ENCODE measurements at regions not wholly inside any gene's neighbourhood (a gene's known extent, or its start where the extent isn't known, plus 50 kb on each side); places are given as distances from the start of the nearest gene placed in this dataset.

DNA sequence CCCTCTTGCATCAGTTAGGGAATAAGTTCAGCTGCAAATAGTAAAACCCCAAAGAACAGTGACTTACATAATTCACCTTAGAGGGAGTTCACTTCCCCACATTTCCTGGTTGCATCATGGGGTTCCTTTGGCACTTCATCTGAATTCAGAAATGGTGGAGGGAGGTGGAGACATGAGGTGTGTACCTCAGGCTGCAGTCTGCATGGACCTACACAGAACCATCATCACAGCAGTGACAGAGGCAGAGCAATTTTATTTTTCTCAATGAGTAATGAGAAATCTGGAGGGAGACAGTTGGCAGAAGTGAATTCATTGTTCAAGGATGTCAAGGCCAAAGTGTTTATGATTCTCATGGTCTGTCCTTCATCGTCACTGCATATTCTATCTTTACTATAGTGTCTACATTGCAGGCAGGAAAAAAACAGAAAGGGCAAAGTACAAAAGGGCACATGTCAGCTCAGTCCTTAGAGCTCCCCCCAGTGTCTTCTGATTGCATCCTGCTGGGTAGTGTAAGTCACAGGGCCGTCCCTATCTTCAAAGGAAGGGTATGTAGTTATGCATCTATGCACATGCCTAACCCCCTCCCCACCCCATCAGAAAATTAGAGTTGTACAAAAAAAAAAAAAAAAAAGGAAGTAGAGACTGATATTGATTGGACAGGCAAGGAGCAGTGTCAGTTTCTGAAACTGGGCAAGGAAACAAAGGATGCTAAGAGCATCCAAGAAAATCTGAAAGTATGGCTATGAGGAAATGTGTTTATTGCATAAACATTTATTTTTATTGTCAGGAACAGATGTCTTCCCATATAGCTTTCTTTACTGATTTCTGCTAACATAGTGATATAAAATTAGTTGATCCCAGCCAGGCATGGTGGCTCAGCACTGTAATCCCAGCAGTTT lies 132.7 kb upstream of the APC start:
- Mint-ChIP-seq H3K27ac (no peak overlapping the region), H3K9me3 (no peaks in the 10 kb centered on the region), H3K36me3 (ENCODE audit: low read depth) (no peaks in the 10 kb centered on the region), H3K4me3 (no peak overlapping the region), H3K27me3 (ENCODE audit: low read depth) (peaks cover 15% of the 10 kb centered on the region), H3K4me1 (ENCODE audit: low read depth) (no peaks in the 10 kb centered on the region)
- no peak for DNase-seq (ENCODE audit: low spot score)

DNA sequence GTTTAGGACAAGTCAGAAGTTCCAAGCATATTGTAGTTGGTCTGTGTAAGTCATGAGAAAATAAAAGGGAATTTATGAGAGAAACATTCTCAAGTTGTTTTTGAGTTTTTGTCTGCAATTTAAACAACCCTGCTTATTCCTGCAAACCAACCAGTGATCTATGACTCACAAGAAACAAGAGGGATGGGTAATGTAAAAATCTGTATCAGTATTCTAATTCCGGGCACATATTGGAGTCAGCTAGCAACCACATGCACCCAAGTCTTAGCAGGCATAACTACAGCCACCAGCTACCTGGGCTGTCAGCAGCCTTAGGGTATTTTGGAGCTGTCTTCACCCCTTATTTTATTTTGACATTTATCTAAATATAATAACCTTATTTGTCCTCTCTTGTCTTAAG lies 128.7 kb upstream of the APC start:
- Mint-ChIP-seq H3K27me3 (ENCODE audit: low read depth) (peaks cover 14% of the 10 kb centered on the region), H3K4me1 (ENCODE audit: low read depth) (no peaks in the 10 kb centered on the region), H3K36me3 (ENCODE audit: low read depth) (no peaks in the 10 kb centered on the region), H3K27ac (no peak overlapping the region), H3K9me3 (no peaks in the 10 kb centered on the region), H3K4me3 (no peak overlapping the region)
- DNase-seq (ENCODE audit: low spot score), result no peak

DNA sequence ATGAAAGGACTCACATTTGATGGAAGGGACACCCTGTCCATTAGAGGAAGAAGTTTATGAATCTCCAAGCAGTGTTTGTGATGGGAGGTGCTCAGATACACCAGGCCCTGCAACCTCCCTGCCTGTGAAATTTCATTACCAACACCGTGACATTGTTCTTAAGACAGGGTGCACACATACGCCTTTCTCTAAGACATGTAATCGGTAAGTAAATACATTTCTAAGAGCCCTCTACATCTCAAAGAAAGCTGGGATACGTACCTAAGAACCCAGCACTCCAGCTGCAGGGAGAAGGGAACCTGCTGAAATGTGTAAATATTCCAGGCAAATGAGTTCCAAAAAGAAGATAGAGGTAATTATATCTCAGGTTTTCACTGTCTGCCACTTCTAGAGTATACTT lies 125.0 kb upstream of the APC start:
- no peaks in the 10 kb centered on the region for H3K36me3 Mint-ChIP-seq (ENCODE audit: low read depth)
- H3K9me3 Mint-ChIP-seq, result no peaks in the 10 kb centered on the region
- H3K27me3 Mint-ChIP-seq (ENCODE audit: low read depth), result peaks cover 9% of the 10 kb centered on the region
- H3K27ac Mint-ChIP-seq, result no peak overlapping the region
- H3K4me1 Mint-ChIP-seq (ENCODE audit: low read depth), result no peaks in the 10 kb centered on the region
- H3K4me3 Mint-ChIP-seq, result no peak overlapping the region
- DNase-seq (ENCODE audit: low spot score), result no peak

DNA sequence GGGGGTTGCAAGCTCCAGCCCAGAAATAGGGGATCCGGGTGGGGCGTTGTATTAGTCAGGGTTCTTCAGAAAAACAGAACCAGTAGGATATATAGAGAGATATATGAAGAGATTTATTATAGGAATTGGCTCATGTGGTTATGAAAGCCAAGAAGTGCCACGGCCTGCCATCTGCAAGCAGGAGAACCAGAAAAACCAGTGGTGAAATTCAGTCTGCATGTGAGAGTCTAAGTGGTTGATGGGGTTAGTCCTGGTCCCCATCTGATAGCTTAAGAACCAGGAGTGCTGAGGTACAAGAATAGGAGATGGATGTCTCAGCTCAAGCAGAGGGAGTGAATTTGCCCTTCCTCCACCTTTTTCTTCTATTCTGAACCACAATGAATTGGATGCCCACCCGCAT lies 123.4 kb upstream of the APC start:
- Mint-ChIP-seq H3K4me3 (no peak overlapping the region), H3K4me1 (ENCODE audit: low read depth) (no peaks in the 10 kb centered on the region), H3K9me3 (no peaks in the 10 kb centered on the region), H3K36me3 (ENCODE audit: low read depth) (no peaks in the 10 kb centered on the region), H3K27ac (no peak overlapping the region), H3K27me3 (ENCODE audit: low read depth) (peaks cover 2% of the 10 kb centered on the region)
- DNase-seq (ENCODE audit: low spot score), result no peak

DNA sequence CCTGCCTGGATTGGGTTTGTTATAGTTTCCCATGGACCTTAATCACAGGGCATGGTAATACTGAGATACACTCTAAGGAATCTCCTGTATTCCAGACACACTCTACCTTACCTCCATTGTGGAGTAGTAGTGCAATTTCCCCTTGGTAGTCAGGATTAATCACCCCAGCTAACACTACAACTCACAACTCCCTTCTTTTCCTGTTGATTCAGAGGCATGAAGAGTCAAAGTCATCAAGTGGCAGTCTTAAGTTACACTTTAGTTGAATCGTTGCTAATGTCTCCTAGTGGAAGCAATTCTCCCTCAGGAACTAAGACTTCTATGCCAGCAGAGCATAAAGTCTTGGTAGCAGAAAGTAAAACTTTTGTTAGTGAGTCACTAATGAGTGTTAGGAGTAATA lies 122.7 kb upstream of the APC start:
- Mint-ChIP-seq H3K9me3 (no peaks in the 10 kb centered on the region), H3K4me3 (no peak overlapping the region), H3K36me3 (ENCODE audit: low read depth) (no peaks in the 10 kb centered on the region), H3K27me3 (ENCODE audit: low read depth) (no peaks in the 10 kb centered on the region), H3K4me1 (ENCODE audit: low read depth) (no peaks in the 10 kb centered on the region), H3K27ac (no peak overlapping the region)
- DNase-seq (ENCODE audit: low spot score), result no peak

DNA sequence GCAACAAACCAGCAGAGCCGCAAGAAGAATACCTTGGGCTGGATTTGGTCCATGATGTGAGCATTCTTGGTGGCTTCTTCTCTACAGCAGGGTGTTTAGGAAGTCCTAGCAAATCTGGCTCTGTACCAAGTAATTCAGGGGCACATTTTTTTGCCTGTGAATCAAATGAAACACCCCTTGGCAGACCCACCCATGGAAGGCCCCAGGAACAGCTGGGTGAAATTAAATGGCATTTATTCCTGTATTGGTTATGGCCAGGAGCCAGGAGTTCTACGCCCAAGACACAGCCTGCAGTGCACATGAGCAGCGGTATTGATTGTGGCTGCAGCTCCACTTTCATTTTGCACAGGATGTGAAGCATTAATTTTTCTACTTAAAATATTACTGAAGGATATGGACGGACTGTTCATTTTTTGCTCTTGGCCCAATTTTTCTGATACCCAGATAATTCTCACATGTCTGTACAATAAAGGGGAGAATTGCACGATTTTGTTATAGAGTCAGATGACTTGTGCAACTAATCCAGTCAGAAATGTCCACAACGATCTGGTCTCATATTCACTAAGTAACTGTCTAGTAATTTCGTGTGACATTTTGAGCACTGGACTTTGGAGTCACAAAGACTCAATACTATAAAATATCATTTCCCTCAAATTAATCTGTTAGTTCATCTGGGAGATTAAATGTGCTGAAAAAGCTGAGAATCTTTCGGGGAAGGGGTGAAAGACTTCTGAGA lies 120.7 kb upstream of the APC start:
- Mint-ChIP-seq H3K9me3 (no peaks in the 10 kb centered on the region), H3K36me3 (ENCODE audit: low read depth) (no peaks in the 10 kb centered on the region), H3K4me1 (ENCODE audit: low read depth) (no peaks in the 10 kb centered on the region), H3K27ac (no peak overlapping the region), H3K27me3 (ENCODE audit: low read depth) (peaks cover 4% of the 10 kb centered on the region), H3K4me3 (no peak overlapping the region)
- DNase-seq (ENCODE audit: low spot score), result no peak

DNA sequence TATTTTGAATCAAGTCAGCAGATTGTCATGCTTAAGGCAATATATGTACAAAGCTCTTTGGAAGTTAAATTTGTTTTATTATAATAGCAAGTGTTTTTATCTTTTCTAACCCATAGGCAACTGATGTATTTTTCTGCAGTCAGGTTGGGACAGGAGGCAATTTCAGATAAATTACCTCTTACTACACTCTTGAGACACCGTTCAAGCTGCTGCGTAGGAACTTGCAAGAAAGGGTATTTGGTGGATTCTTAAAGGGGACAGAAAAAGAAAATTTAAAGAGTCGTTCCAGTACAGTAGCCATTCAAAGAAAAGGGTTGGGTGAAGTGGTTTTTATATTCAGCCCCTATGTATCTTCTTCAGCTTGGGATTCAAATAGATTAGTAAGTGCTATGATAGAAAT lies 112.4 kb upstream of the APC start:
- H3K9me3 Mint-ChIP-seq, result no peaks in the 10 kb centered on the region
- peaks cover 33% of the 10 kb centered on the region for H3K27me3 Mint-ChIP-seq (ENCODE audit: low read depth)
- no peaks in the 10 kb centered on the region for H3K36me3 Mint-ChIP-seq (ENCODE audit: low read depth)
- no peak overlapping the region for H3K27ac Mint-ChIP-seq
- H3K4me3 Mint-ChIP-seq, result no peak overlapping the region
- DNase-seq (ENCODE audit: low spot score), result no peak
- H3K4me1 Mint-ChIP-seq (ENCODE audit: low read depth), result no peaks in the 10 kb centered on the region

DNA sequence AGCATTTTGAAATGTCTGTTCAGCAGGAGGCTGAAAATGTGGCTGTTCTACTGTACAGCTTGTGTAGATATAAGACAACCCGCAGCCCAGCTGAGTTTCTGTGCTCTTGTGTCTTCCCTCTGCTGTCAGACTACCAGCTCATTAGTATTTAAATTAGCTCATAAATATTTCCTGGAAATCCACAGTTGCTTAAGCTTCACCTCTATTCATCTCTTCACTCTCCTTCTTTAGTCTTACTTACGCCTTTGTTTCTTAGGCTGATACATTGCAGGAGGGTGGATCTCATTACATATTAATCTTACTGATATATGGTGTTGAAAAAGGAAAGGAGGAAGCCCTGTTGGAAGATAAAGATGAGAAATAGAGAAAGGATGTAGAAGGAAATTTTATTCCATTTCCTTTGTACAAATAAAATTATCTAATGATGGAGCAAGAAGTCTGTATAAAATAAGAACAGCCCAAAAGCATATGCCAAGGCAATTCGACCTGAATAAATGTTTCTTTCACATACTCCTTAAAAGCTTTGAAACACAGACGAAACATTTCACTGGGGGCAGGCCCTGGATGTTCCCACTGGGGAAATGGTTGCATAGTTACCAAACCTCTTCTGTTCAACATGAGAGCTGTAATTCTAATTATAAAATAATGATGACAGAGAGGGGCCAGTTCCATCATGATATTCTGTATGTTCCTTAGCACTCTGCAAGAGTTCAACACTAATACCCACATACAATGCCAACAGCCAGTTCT lies 111.8 kb upstream of the APC start:
- no peak for DNase-seq (ENCODE audit: low spot score)
- H3K4me1 Mint-ChIP-seq (ENCODE audit: low read depth), result no peaks in the 10 kb centered on the region
- peaks cover 33% of the 10 kb centered on the region for H3K27me3 Mint-ChIP-seq (ENCODE audit: low read depth)
- H3K36me3 Mint-ChIP-seq (ENCODE audit: low read depth), result no peaks in the 10 kb centered on the region
- H3K9me3 Mint-ChIP-seq, result no peaks in the 10 kb centered on the region
- no peak overlapping the region for H3K27ac Mint-ChIP-seq
- no peak overlapping the region for H3K4me3 Mint-ChIP-seq

DNA sequence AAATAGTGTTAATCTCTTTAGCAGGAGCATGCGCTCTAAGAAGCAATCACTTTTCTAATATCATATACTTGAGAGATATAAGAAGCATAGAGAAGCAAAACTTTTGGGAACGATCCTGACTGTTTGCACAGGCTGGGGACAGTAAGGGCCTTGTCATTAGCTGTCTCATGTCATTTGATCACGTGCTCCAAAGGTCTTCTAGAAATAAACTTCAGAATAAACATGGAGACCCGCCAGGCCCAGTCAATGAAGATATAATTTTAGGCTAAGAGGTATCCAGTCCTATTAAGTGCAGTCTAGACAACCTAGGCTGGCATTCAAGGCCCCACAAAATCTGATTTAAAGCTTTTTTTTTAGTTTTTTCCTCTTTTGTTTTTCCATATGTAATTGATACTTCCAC lies 111.0 kb upstream of the APC start:
- no peaks in the 10 kb centered on the region for H3K9me3 Mint-ChIP-seq
- H3K36me3 Mint-ChIP-seq (ENCODE audit: low read depth), result no peaks in the 10 kb centered on the region
- H3K27ac Mint-ChIP-seq, result no peak overlapping the region
- no peak for DNase-seq (ENCODE audit: low spot score)
- no peaks in the 10 kb centered on the region for H3K4me1 Mint-ChIP-seq (ENCODE audit: low read depth)
- no peak overlapping the region for H3K4me3 Mint-ChIP-seq
- H3K27me3 Mint-ChIP-seq (ENCODE audit: low read depth), result peaks cover 31% of the 10 kb centered on the region

DNA sequence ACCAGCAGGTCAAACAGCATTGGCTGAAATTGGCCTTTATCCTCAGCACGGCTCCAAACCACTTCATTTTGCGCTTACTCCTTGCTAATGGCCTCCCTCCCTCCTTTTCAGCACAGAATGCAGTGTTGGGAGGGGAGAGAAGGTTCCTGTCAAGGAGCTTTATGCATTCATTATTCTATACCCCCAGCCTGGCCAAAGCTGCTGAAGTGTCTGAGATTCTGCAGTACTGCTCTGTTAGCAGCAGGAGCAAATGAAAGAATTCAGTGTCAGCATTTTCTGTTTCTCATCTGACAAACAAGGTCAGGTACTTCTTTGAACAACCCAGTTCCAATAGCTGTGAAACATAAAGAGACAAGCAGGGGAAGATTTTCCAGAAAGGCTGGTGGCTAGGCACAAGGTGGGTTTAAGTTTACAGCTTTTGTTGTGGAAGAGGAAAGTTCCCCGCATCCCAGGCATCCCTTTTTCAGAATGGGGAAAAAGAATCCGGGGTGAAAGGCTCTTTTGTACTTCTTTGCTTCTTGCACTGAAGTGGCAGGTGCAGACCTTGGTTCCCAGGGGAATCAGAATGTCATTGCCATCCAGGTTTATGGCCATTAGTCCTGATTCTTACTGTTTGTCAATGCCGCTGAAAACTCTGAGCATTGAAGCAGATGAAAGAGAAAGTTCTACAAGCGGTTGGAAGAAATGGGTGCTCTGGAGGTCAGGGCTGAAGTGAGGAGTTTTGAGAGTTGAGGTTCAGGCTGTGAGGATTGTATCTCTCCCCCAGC lies 109.3 kb upstream of the APC start:
- no peaks in the 10 kb centered on the region for H3K36me3 Mint-ChIP-seq (ENCODE audit: low read depth)
- H3K27me3 Mint-ChIP-seq (ENCODE audit: low read depth), result peaks cover 31% of the 10 kb centered on the region
- no peak overlapping the region for H3K27ac Mint-ChIP-seq
- no peak overlapping the region for H3K4me3 Mint-ChIP-seq
- no peak for DNase-seq (ENCODE audit: low spot score)
- H3K9me3 Mint-ChIP-seq, result no peaks in the 10 kb centered on the region
- no peaks in the 10 kb centered on the region for H3K4me1 Mint-ChIP-seq (ENCODE audit: low read depth)

DNA sequence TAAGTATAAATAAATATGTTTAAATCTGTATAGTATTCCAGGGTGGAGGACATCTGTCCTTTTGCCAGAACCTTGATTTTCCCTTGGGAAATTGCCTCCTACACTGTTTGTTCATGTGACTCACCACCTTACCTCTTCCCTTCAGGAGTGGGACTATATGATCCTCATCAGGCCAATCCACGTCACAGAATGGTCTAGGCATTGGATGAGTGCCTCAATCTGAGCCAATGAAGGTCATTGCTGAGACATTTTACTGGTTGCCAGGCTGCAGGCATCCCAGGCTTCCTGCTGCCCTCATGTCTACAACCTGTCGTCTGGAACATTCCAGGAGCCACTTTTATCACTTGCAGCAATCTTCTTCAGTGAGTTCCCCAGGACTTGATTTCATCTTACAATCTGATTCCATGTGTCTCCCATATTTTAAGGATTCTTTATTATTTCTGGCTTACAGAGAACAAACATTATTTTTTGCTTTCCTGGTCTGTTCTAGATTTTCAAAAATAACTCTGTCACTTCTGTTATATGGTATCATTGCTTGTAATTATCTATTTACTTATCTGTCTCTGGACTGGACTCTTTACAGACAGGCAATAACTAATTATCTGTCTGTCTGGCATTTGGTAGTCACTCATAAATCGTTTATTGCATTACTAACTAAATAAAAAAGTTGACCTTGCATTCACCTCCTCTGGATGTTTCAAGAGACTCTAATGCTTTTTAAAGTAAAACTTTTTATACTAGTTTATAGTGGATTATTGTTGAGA lies 107.3 kb upstream of the APC start:
- Mint-ChIP-seq H3K4me3 (no peak overlapping the region), H3K4me1 (ENCODE audit: low read depth) (no peaks in the 10 kb centered on the region), H3K36me3 (ENCODE audit: low read depth) (no peaks in the 10 kb centered on the region), H3K27ac (no peak overlapping the region), H3K27me3 (ENCODE audit: low read depth) (peaks cover 20% of the 10 kb centered on the region), H3K9me3 (no peaks in the 10 kb centered on the region)
- no peak for DNase-seq (ENCODE audit: low spot score)

DNA sequence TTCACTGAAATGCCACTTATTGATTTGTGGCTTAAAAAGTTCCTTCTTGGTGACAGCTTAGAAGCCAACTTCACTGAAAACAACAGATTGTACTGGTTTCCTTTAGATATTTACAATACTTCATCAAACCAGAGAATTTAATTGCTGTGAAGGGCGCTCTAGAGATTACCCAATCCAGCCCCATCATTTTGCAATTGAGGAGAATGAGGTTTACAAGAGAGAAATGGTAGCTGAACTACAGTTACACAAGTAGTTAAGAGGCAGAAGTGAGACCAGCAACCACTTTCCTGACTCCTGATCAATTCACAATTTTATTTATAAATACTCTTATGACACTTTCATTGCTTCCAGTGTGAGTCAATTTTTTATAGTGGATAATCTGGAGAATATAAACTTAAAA lies 103.5 kb upstream of the APC start:
- Mint-ChIP-seq H3K27me3 (ENCODE audit: low read depth) (peaks cover 12% of the 10 kb centered on the region), H3K36me3 (ENCODE audit: low read depth) (no peaks in the 10 kb centered on the region), H3K9me3 (no peaks in the 10 kb centered on the region), H3K4me1 (ENCODE audit: low read depth) (no peaks in the 10 kb centered on the region), H3K27ac (no peak overlapping the region), H3K4me3 (no peak overlapping the region)
- DNase-seq (ENCODE audit: low spot score), result no peak

DNA sequence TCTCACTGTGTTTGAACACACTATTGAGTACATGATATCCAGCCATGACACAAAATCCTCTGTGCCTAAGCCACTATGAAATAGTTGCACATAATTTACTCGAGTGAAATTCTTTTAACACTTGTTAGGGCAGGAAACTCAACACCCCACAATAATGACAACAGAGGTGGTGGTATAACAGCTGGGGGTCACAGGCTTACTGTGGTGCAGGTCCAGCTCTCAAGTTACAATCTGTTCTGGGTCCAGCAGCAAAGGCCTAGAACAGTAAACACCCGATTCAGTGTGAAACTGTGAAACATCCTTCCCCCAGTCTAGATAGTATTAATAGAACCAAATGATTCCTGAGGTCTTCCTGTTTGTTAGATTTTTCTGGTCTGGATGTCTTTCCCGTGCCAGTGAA lies 102.9 kb upstream of the APC start:
- Mint-ChIP-seq H3K27me3 (ENCODE audit: low read depth) (peaks cover 9% of the 10 kb centered on the region), H3K4me1 (ENCODE audit: low read depth) (no peaks in the 10 kb centered on the region), H3K27ac (no peak overlapping the region), H3K4me3 (no peak overlapping the region), H3K36me3 (ENCODE audit: low read depth) (no peaks in the 10 kb centered on the region), H3K9me3 (no peaks in the 10 kb centered on the region)
- DNase-seq (ENCODE audit: low spot score), result no peak

Data from T-helper 2 cell treated with Interferon-gamma antibody and Interleukin-4, amounts not matched to agents 5 μg/mL and 100 μg/mL, for 36 hours (primary cell).